ENCODE measurements at regions not wholly inside any gene's neighbourhood (a gene's known extent, or its start where the extent isn't known, plus 50 kb on each side); places are given as distances from the start of the nearest gene placed in this dataset.

DNA sequence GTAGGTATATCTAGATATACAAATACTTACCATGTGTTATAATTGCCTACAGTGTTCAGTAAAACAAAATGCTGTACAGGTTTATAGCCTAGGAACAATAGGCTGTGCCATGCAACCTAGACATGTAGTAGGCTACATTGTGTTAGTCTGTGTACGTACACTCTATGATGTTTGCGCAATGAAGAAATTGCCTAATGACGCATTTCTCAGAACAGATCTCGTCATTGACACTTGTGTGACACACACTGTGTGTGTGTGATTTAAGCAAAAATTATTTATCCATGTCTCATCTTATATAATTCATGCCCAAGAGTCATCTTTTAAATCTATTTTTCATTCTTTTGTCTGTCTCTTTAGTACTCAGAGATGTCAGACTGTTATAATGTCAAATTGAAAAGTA lies 1888.8 kb upstream of the PCDH20 start (continued):
- TF ChIP-seq NFYA (IDR thresholded peaks at IDR 0.05; ENCODE audit: borderline replicate concordance, low read depth, low read length) = no peak

DNA sequence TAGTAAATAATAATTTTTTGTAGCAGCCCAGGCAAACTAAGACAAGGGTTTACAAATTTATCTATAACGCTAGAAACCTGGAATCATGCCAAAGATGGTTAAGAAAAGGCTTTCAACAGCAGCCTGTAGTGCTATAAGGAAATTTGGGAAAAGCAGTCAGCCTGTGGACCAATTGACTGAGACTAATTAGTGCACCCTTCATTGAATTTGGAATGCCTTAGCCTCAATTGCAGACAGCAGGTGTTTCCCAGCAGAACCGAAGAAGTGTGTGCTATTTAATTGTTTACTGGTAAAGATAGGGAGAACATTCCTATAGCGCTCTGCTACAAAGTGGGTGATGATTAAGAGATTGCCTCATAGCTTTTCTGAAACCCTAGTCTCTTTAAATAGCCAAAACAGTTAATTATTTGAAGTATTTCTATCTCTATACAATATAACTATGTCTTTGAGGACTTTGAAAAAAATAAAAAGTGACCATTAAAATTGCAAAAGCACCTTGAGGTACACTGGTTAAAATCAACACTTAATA lies 1884.3 kb upstream of the PCDH20 start:
- BruUV-seq (replicated peaks) = no TSS peak
- CTCF ChIA-PET = no interaction called here
- in situ Hi-C loops (cut with MboI) = no loop called here
- no peak overlapping the region for H3K4me2 ChIP-seq (ENCODE audit: control insufficient read depth, insufficient read depth)
- H2AFZ ChIP-seq (ENCODE audit: control insufficient read depth, low read depth, low read length) = no peak overlapping the region
- WGBS (ENCODE audit: insufficient coverage, insufficient replicate concordance, low lambda C conversion rate, missing lambda C conversion rate) = 17% methylated on average over 3 of the region's 3 CpGs
- ATAC-seq (no peak), FAIRE-seq (no peak), DNase-seq (ENCODE audit: low read depth, low spot score) (no peak)
- H3K27ac ChIP-seq (ENCODE audit: control insufficient read depth, insufficient read depth) = no peak overlapping the region
- H4K20me1 ChIP-seq (ENCODE audit: control insufficient read depth, insufficient read depth) = no peaks in the 10 kb centered on the region
- no peaks in the 10 kb centered on the region for H3K27me3 ChIP-seq (replicated peaks in 1 of 2; ENCODE audit: control insufficient read depth in 2 of 2, insufficient read depth in 2 of 2, low read length in 1 of 2)
- H3K9me3 ChIP-seq (replicated peaks; ENCODE audit: control insufficient read depth, insufficient read depth, low read length) = no peaks in the 10 kb centered on the region
- SMC1A ChIA-PET (ENCODE audit: uncharacterized antibody, unreplicated experiment) = no interaction called here
- no peaks in the 10 kb centered on the region for H3K79me2 ChIP-seq (ENCODE audit: control insufficient read depth, insufficient read depth, low read length)
- intact Hi-C loops (cut with micrococcal nuclease; ENCODE audit: unreplicated experiment) = no loop called here
- RAD21 ChIA-PET (ENCODE audit: unreplicated experiment) = no interaction called here
- TF ChIP-seq, protein P1, sequence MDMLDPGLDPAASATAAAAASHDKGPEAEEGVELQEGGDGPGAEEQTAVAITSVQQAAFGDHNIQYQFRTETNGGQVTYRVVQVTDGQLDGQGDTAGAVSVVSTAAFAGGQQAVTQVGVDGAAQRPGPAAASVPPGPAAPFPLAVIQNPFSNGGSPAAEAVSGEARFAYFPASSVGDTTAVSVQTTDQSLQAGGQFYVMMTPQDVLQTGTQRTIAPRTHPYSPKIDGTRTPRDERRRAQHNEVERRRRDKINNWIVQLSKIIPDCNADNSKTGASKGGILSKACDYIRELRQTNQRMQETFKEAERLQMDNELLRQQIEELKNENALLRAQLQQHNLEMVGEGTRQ (IDR thresholded peaks at IDR 0.05; ENCODE audit: borderline replicate concordance, low read depth, low read length) = no peak
- no peak for TF ChIP-seq KDM1A (IDR thresholded peaks at IDR 0.05; ENCODE audit: borderline replicate concordance)
- TF ChIP-seq RB1 (IDR thresholded peaks at IDR 0.05; ENCODE audit: borderline replicate concordance) = no peak
- TF ChIP-seq, protein P2, sequence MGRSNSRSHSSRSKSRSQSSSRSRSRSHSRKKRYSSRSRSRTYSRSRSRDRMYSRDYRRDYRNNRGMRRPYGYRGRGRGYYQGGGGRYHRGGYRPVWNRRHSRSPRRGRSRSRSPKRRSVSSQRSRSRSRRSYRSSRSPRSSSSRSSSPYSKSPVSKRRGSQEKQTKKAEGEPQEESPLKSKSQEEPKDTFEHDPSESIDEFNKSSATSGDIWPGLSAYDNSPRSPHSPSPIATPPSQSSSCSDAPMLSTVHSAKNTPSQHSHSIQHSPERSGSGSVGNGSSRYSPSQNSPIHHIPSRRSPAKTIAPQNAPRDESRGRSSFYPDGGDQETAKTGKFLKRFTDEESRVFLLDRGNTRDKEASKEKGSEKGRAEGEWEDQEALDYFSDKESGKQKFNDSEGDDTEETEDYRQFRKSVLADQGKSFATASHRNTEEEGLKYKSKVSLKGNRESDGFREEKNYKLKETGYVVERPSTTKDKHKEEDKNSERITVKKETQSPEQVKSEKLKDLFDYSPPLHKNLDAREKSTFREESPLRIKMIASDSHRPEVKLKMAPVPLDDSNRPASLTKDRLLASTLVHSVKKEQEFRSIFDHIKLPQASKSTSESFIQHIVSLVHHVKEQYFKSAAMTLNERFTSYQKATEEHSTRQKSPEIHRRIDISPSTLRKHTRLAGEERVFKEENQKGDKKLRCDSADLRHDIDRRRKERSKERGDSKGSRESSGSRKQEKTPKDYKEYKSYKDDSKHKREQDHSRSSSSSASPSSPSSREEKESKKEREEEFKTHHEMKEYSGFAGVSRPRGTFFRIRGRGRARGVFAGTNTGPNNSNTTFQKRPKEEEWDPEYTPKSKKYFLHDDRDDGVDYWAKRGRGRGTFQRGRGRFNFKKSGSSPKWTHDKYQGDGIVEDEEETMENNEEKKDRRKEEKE (IDR thresholded peaks at IDR 0.05) = no peak
- TF ChIP-seq, protein P3, sequence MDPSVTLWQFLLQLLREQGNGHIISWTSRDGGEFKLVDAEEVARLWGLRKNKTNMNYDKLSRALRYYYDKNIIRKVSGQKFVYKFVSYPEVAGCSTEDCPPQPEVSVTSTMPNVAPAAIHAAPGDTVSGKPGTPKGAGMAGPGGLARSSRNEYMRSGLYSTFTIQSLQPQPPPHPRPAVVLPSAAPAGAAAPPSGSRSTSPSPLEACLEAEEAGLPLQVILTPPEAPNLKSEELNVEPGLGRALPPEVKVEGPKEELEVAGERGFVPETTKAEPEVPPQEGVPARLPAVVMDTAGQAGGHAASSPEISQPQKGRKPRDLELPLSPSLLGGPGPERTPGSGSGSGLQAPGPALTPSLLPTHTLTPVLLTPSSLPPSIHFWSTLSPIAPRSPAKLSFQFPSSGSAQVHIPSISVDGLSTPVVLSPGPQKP (IDR thresholded peaks at IDR 0.05; ENCODE audit: low read depth, low read length) = no peak
- H3K4me1 ChIP-seq (ENCODE audit: control insufficient read depth, insufficient read depth, low read length) = no peaks in the 10 kb centered on the region
- H3K9ac ChIP-seq (ENCODE audit: control insufficient read depth, insufficient read depth, low read length) = no peak overlapping the region
- no peak overlapping the region for H3K4me3 ChIP-seq
- H3K36me3 ChIP-seq (ENCODE audit: control insufficient read depth in 2 of 2, insufficient read depth in 2 of 2, low read length in 1 of 2) = no peaks in the 10 kb centered on the region
- POLR2A ChIA-PET = no interaction called here
